KMS-11 (cell line): ENCODE measurements at regions not wholly inside any gene's neighbourhood (a gene's known extent, or its start where the extent isn't known, plus 50 kb on each side); places are given as distances from the start of the nearest gene placed in this dataset.
"Not testable (repeated sequence)": the region's sequence is repeated elsewhere in the genome, so short reads cannot be mapped to it uniquely, and the experiment has no call there.

Source experiments
- H2AFZ ChIP-seq: fragments of 200-600 bp; sonication (generic); 2 replicates; pipeline ENCODE4 v1.6.1; 2016; ENCODE audit warnings: antibody characterized with exemption, mixed run types, low read depth
- H3K27ac ChIP-seq: fragments of 200-600 bp; sonication (generic); 2 replicates; pipeline ENCODE4 v1.6.1; 2016; ENCODE audit warnings: mild to moderate bottlenecking, mixed run types
- H3K27me3 ChIP-seq: fragments of 200-600 bp; sonication (generic); 2 replicates; pipeline ENCODE4 v1.6.1; 2017; ENCODE audit warnings: mild to moderate bottlenecking, low read depth, mixed run types, moderate library complexity; ENCODE audit not compliant: insufficient read depth
- H3K36me3 ChIP-seq: fragments of 200-600 bp; sonication (generic); 2 replicates; pipeline ENCODE4 v1.6.1; 2017; ENCODE audit warnings: mild to moderate bottlenecking, mixed run types; ENCODE audit not compliant: insufficient read depth
- H3K4me1 ChIP-seq: fragments of 200-600 bp; sonication (generic); 2 replicates; pipeline ENCODE4 v1.6.1; 2016; ENCODE audit warnings: mild to moderate bottlenecking, low read depth, mixed run types; ENCODE audit not compliant: poor library complexity, severe bottlenecking
- H3K4me2 ChIP-seq: fragments of 200-600 bp; sonication (generic); 2 replicates; pipeline ENCODE4 v1.7.0; 2016; ENCODE audit warnings: mild to moderate bottlenecking, mixed run types
- H3K4me3 ChIP-seq: fragments of 200-600 bp; sonication (generic); IDR thresholded peaks from 2 replicates; pipeline ENCODE4 v1.6.1; 2017; ENCODE audit warnings: low read depth, low read length, mixed read lengths; ENCODE audit not compliant: insufficient read depth
- H3K79me2 ChIP-seq: fragments of 200-600 bp; sonication (generic); 2 replicates; pipeline ENCODE4 v1.6.1; 2016; ENCODE audit warnings: low read depth, mixed run types; ENCODE audit not compliant: insufficient read depth
- H3K9ac ChIP-seq: fragments of 200-600 bp; sonication (generic); 2 replicates; pipeline ENCODE4 v1.6.1; 2016; ENCODE audit warnings: mild to moderate bottlenecking, mixed run types
- H4K20me1 ChIP-seq: fragments of 200-600 bp; sonication (generic); 2 replicates; pipeline ENCODE4 v1.6.1; 2016; ENCODE audit warnings: mild to moderate bottlenecking, mixed run types; ENCODE audit not compliant: insufficient read depth
- CTCF ChIP-seq: fragments of 200-600 bp; sonication (generic); conservative IDR thresholded peaks from 2 replicates; pipeline ENCODE4 v1.6.1; 2017; ENCODE audit warnings: low read depth, mild to moderate bottlenecking, antibody characterized with exemption, low read length, moderate library complexity, mixed read lengths

GRCh38 chr4:34485252-34485651 lies 1759.1 kb downstream of the ARAP2 start:
- no peak for TF ChIP-seq CTCF
- Histone ChIP-seq H3K4me3 (no peak overlapping the region), H3K4me2 (no peak overlapping the region), H3K36me3 (no peaks in the 10 kb centered on the region), H3K9ac (no peak overlapping the region), H4K20me1 (no peaks in the 10 kb centered on the region), H3K27me3 (no peaks in the 10 kb centered on the region), H3K4me1 (no peaks in the 10 kb centered on the region), H2AFZ (no peak overlapping the region), H3K27ac (no peak overlapping the region), H3K79me2 (no peaks in the 10 kb centered on the region)

- Histone ChIP-seq H3K36me3 (no peaks in the 10 kb centered on the region), H3K79me2 (no peaks in the 10 kb centered on the region), H3K4me3 (no peak overlapping the region), H3K9ac (no peak overlapping the region), H4K20me1 (no peaks in the 10 kb centered on the region), H3K4me2 (no peak overlapping the region), H3K27ac (no peak overlapping the region), H3K4me1 (no peaks in the 10 kb centered on the region), H2AFZ (no peak overlapping the region), H3K27me3 (no peaks in the 10 kb centered on the region)
- no peak for TF ChIP-seq CTCF
These were observed 1757.6 kb downstream of the ARAP2 start for GRCh38 chr4:34486461-34487363.

GRCh38 chr4:34492414-34492813 lies 1751.9 kb downstream of the ARAP2 start:
- no peak overlapping the region for H2AFZ ChIP-seq
- no peaks in the 10 kb centered on the region for H3K36me3 ChIP-seq
- H3K4me2 ChIP-seq = no peak overlapping the region
- no peak overlapping the region for H3K4me3 ChIP-seq
- H3K4me1 ChIP-seq = no peaks in the 10 kb centered on the region
- no peak overlapping the region for H3K9ac ChIP-seq
- H3K79me2 ChIP-seq = no peaks in the 10 kb centered on the region
- no peaks in the 10 kb centered on the region for H4K20me1 ChIP-seq
- TF ChIP-seq CTCF = no peak
- no peaks in the 10 kb centered on the region for H3K27me3 ChIP-seq
- no peak overlapping the region for H3K27ac ChIP-seq

GRCh38 chr4:34502086-34502485 lies 1742.2 kb downstream of the ARAP2 start:
- Histone ChIP-seq H3K27me3 (no peaks in the 10 kb centered on the region), H3K36me3 (no peaks in the 10 kb centered on the region), H3K4me1 (no peaks in the 10 kb centered on the region), H4K20me1 (no peaks in the 10 kb centered on the region), H3K79me2 (no peaks in the 10 kb centered on the region), H3K4me2 (no peak overlapping the region), H3K27ac (no peak overlapping the region), H2AFZ (no peak overlapping the region), H3K9ac (no peak overlapping the region), H3K4me3 (no peak overlapping the region)
- no peak for TF ChIP-seq CTCF

- not testable (repeated sequence) for H3K4me2 ChIP-seq, H3K79me2 ChIP-seq, H3K4me1 ChIP-seq, H3K27ac ChIP-seq, H2AFZ ChIP-seq, H3K27me3 ChIP-seq, H4K20me1 ChIP-seq, H3K36me3 ChIP-seq, H3K4me3 ChIP-seq, H3K9ac ChIP-seq
These were observed 1739.6 kb downstream of the ARAP2 start for GRCh38 chr4:34504731-34505130.

GRCh38 chr4:34506511-34507092 lies 1737.7 kb downstream of the ARAP2 start:
- not testable (repeated sequence) for H3K27ac ChIP-seq, H4K20me1 ChIP-seq, H3K27me3 ChIP-seq, H3K4me1 ChIP-seq, H3K36me3 ChIP-seq, H3K9ac ChIP-seq, H3K79me2 ChIP-seq, H2AFZ ChIP-seq, H3K4me3 ChIP-seq, H3K4me2 ChIP-seq
